Endodermal cell (in vitro differentiated cells): ENCODE measurements at regions not wholly inside any gene's neighbourhood (a gene's known extent, or its start where the extent isn't known, plus 50 kb on each side); places are given as distances from the start of the nearest gene placed in this dataset.

Source experiments
- DNase-seq: peaks from one replicate; pipeline ENCODE4 v3.0.0-alpha.2; 2017
- H3K27ac ChIP-seq: 2 replicates; pipeline ENCODE4 v1.5.1; 2013; ENCODE audit warnings: mild to moderate bottlenecking, low read depth, low read length, moderate library complexity
- H3K27me3 ChIP-seq: 2 replicates; pipeline ENCODE4 v1.6.1; 2013; ENCODE audit warnings: mild to moderate bottlenecking, low read length, moderate library complexity; ENCODE audit not compliant: insufficient read depth, control insufficient read depth, poor library complexity, severe bottlenecking
- H3K36me3 ChIP-seq: 2 replicates; pipeline ENCODE4 v1.7.0; 2013; ENCODE audit warnings: mild to moderate bottlenecking, low read length, moderate library complexity; ENCODE audit not compliant: control insufficient read depth, insufficient read depth
- H3K4me1 ChIP-seq: one replicate; pipeline ENCODE4 v1.7.0; 2013; ENCODE audit warnings: low read length; ENCODE audit not compliant: control insufficient read depth, insufficient read depth
- H3K4me3 ChIP-seq: 2 replicates; pipeline ENCODE4 v1.5.1; 2013; ENCODE audit warnings: mild to moderate bottlenecking, low read length, moderate library complexity
- H3K9ac ChIP-seq: 2 replicates; pipeline ENCODE4 v1.6.1; 2013; ENCODE audit warnings: mild to moderate bottlenecking, low read length, moderate library complexity; ENCODE audit not compliant: poor library complexity, severe bottlenecking; ENCODE audit errors: extremely low read depth
- H3K9me3 ChIP-seq: 2 replicates; pipeline ENCODE4 v1.6.1; 2013; ENCODE audit warnings: mild to moderate bottlenecking, low read length, moderate library complexity; ENCODE audit not compliant: control insufficient read depth
- H3K27ac Mint-ChIP-seq: 2 replicates; pipeline ENCODE4 v1.8.0; 2020; ENCODE audit warnings: mixed read lengths
- H3K27me3 Mint-ChIP-seq: 2 replicates; pipeline ENCODE4 v1.8.0; 2021; ENCODE audit warnings: mild to moderate bottlenecking, mixed read lengths; ENCODE audit not compliant: insufficient read depth
- H3K36me3 Mint-ChIP-seq: 2 replicates; pipeline ENCODE4 v1.8.0; 2020; ENCODE audit warnings: low read depth, mixed read lengths
- H3K4me1 Mint-ChIP-seq: 2 replicates; pipeline ENCODE4 v1.8.0; 2020; ENCODE audit warnings: mixed read lengths
- H3K4me3 Mint-ChIP-seq: 2 replicates; pipeline ENCODE4 v1.8.0; 2020; ENCODE audit warnings: mild to moderate bottlenecking, moderate library complexity, mixed read lengths
- H3K9me3 Mint-ChIP-seq: 2 replicates; pipeline ENCODE4 v1.8.0; 2020; ENCODE audit warnings: mild to moderate bottlenecking, mixed read lengths
- WGBS, 2 experiments: methylation state at CpG; one replicate each; pipeline versions ENCODE4 v1.1.5 to v1.1.7; 2013; ENCODE audit warnings: missing lambda C conversion rate in 2 of 2, mixed read lengths in 1 of 2; ENCODE audit not compliant: insufficient coverage in 1 of 2, insufficient read length in 1 of 2; 5-methylcytosine and 5-hydroxymethylcytosine counted together
- TF ChIP-seq, protein P1 (sequence below): fragments of 200-600 bp; sonication (generic); conservative IDR thresholded peaks from 2 replicates; pipeline ENCODE4 v1.5.0; 2021; ENCODE audit warnings: antibody characterized with exemption, mild to moderate bottlenecking

DNA sequence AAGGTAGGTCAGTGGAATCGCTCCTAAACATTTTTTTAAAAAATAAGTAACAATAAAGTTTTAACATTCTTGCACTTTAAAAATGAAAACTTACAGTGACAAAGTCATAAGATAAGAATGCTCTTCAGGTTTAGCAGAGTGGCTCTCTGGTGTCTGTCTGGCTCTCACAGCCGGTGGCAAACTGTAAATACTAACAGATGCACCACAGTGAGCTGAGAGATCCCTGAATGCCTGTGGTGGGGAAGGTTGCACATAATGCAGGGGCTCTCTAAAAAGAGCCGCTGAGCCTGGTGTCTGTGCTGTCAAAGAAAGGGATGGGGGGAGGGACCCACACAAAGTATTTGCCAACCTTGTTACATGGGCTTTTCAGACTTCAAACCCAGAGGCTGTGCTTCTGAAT is 498.3 kb downstream of the CCSER2 start:
- no peak overlapping the region for H3K4me3 ChIP-seq
- no peaks in the 10 kb centered on the region for H3K9me3 ChIP-seq
- TF ChIP-seq, protein P1, sequence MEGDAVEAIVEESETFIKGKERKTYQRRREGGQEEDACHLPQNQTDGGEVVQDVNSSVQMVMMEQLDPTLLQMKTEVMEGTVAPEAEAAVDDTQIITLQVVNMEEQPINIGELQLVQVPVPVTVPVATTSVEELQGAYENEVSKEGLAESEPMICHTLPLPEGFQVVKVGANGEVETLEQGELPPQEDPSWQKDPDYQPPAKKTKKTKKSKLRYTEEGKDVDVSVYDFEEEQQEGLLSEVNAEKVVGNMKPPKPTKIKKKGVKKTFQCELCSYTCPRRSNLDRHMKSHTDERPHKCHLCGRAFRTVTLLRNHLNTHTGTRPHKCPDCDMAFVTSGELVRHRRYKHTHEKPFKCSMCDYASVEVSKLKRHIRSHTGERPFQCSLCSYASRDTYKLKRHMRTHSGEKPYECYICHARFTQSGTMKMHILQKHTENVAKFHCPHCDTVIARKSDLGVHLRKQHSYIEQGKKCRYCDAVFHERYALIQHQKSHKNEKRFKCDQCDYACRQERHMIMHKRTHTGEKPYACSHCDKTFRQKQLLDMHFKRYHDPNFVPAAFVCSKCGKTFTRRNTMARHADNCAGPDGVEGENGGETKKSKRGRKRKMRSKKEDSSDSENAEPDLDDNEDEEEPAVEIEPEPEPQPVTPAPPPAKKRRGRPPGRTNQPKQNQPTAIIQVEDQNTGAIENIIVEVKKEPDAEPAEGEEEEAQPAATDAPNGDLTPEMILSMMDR = no peak
- peaks cover 17% of the 10 kb centered on the region for H3K4me1 ChIP-seq
- WGBS, 2 experiments = 17 to 48% methylated on average over 2 to 3 of the region's 3 CpGs
- Mint-ChIP-seq H3K9me3 (no peaks in the 10 kb centered on the region), H3K27me3 (no peaks in the 10 kb centered on the region), H3K4me1 (peaks cover 59% of the 10 kb centered on the region), H3K4me3 (no peak overlapping the region), H3K36me3 (no peaks in the 10 kb centered on the region), H3K27ac (peak overlapping the region; percentile 18)
- no peaks in the 10 kb centered on the region for H3K27me3 ChIP-seq
- DNase-seq = peak; percentile 64
- no peak overlapping the region for H3K27ac ChIP-seq
- peak overlapping the region; percentile 2 for H3K9ac ChIP-seq
- H3K36me3 ChIP-seq = no peaks in the 10 kb centered on the region

DNA sequence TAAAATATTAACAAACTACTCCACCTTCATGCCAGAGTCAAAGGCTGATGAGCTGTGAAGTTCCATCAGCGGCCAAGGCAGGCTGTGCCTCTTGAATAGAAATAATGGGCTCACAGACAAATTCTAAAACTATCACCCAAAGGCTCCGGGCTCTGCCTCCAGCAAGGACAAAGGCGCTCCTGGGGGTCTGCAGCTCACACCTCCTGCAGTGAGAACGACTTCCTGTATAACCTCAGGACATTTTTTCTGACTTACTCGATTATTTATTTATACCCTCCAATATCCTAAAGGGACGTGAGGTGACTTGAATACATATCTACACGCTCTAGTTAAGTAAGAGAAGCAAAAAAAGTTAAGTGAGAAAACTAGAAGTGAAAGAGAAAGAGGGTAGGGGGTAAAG is 500.7 kb downstream of the CCSER2 start:
- Mint-ChIP-seq H3K4me1 (peaks cover 57% of the 10 kb centered on the region), H3K4me3 (no peak overlapping the region), H3K27me3 (peaks cover 6% of the 10 kb centered on the region), H3K9me3 (no peaks in the 10 kb centered on the region), H3K27ac (no peak overlapping the region), H3K36me3 (no peaks in the 10 kb centered on the region)
- WGBS, 2 experiments = 87 to 100% methylated on average over 1 to 7 of the region's 7 CpGs
- TF ChIP-seq, protein P1 = no peak
- H3K9ac ChIP-seq = no peak overlapping the region
- H3K4me3 ChIP-seq = no peak overlapping the region
- no peak overlapping the region for H3K27ac ChIP-seq
- H3K36me3 ChIP-seq = no peaks in the 10 kb centered on the region
- H3K4me1 ChIP-seq = peaks cover 17% of the 10 kb centered on the region
- no peak for DNase-seq
- no peaks in the 10 kb centered on the region for H3K9me3 ChIP-seq
- H3K27me3 ChIP-seq = peaks cover 9% of the 10 kb centered on the region

DNA sequence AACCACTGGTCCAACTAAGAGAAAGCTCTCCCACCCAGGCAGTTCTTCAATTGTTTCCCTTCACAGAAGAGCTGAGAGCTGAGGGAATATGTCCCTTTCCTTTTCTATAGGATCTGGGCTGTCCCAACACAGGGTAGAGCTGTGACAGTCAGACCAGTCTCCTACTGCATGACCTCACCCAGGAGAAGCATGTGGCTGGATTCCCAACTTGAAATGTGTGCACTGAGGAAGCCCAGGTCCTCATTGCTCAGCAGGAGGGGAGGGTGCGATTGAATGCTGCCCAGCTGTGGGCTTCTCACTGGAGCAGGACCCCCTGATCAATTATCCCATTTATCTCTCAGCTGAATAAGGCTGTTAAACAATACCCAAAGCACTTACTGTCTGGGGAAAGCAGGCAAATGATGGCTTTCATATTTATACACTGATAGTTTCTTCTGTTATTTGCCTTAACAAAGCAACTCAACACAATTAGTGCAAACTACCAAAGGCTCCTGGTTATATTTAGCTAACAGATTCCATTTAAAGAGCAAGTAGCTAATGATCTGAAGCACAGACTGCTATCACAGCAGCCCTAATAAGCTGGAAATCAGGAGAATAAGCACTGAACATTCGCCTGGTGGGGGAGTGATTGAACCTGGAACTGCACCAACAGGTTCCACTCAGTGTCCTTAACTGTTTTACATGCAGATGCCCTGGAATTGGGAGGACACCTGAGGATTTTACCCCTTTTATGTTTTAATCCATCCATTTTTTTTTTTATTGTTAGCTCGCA is 508.8 kb downstream of the CCSER2 start:
- peaks cover 14% of the 10 kb centered on the region for H3K27me3 Mint-ChIP-seq
- no peaks in the 10 kb centered on the region for H3K9me3 Mint-ChIP-seq
- Histone ChIP-seq H3K27ac (no peak overlapping the region), H3K4me1 (peaks cover 7% of the 10 kb centered on the region), H3K4me3 (no peak overlapping the region), H3K9me3 (no peaks in the 10 kb centered on the region), H3K27me3 (peaks cover 9% of the 10 kb centered on the region), H3K9ac (no peak overlapping the region), H3K36me3 (no peaks in the 10 kb centered on the region)
- no peak overlapping the region for H3K27ac Mint-ChIP-seq
- peaks cover 17% of the 10 kb centered on the region for H3K4me1 Mint-ChIP-seq
- no peaks in the 10 kb centered on the region for H3K36me3 Mint-ChIP-seq
- no peak overlapping the region for H3K4me3 Mint-ChIP-seq
- TF ChIP-seq, protein P1 = no peak
- no peak for DNase-seq
- WGBS, 2 experiments = 87 to 100% methylated on average over 2 to 3 of the region's 3 CpGs
